GM12892 (cell line): ENCODE measurements at regions not wholly inside any gene's neighbourhood (a gene's known extent, or its start where the extent isn't known, plus 50 kb on each side); places are given as distances from the start of the nearest gene placed in this dataset.

Experiments
- DNase-seq: peaks from one replicate; pipeline ENCODE4 v3.0.0; 2011; ENCODE audit not compliant: insufficient read length
- FAIRE-seq: peaks from 2 replicates; lab custom pipeline; 2011; peaks lifted over from hg19 to GRCh38; lab: Jason Lieb, UNC
- POLR2A ChIP-seq: IDR thresholded peaks from 2 replicates; pipeline ENCODE4 v1.6.1; 2011; ENCODE audit warnings: low read depth, low read length, control low read depth
- POLR2AphosphoS5 ChIP-seq: IDR thresholded peaks from 2 replicates; pipeline ENCODE4 v1.6.1; 2011; ENCODE audit warnings: low read depth, low read length, control low read depth
- TAF1 ChIP-seq: IDR thresholded peaks from 2 replicates; pipeline ENCODE4 v1.6.1; 2011; ENCODE audit warnings: low read depth, mild to moderate bottlenecking, control low read depth, low read length, borderline replicate concordance

- TF ChIP-seq TAF1 (no peak), POLR2AphosphoS5 (no peak), POLR2A (no peak)
- DNase-seq: no peak
- no peak for FAIRE-seq
Measured at GRCh38 chr20:60358101-60358500, 399.9 kb downstream of the CDH26 start.

- no peak for FAIRE-seq
- DNase-seq: no peak
- no peak for TF ChIP-seq POLR2A
- no peak for TF ChIP-seq POLR2AphosphoS5
- TF ChIP-seq TAF1: no peak
Measured at GRCh38 chr20:60359010-60359409, 400.8 kb downstream of the CDH26 start.

GRCh38 chr20:60361761-60362395 is 403.7 kb downstream of the CDH26 start:
- TF ChIP-seq POLR2A (no peak), TAF1 (no peak), POLR2AphosphoS5 (no peak)
- DNase-seq (no peak), FAIRE-seq (no peak)

GRCh38 chr20:60362531-60362930 is 404.3 kb downstream of the CDH26 start:
- no peak for DNase-seq

GRCh38 chr20:60363698-60364097 is 405.5 kb downstream of the CDH26 start:
- DNase-seq: no peak
- TF ChIP-seq POLR2A (no peak), TAF1 (no peak), POLR2AphosphoS5 (no peak)
- no peak for FAIRE-seq

More at GRCh38 chr20:60362531-60362930, 404.3 kb downstream of the CDH26 start:
- TF ChIP-seq POLR2AphosphoS5: no peak
- TF ChIP-seq POLR2A: no peak
- no peak for TF ChIP-seq TAF1
- no peak for FAIRE-seq

GRCh38 chr20:60365064-60365666 is 406.9 kb downstream of the CDH26 start:
- FAIRE-seq: no peak
- no peak for TF ChIP-seq POLR2A
- DNase-seq: no peak

- FAIRE-seq: no peak
- TF ChIP-seq TAF1: no peak
- no peak for TF ChIP-seq POLR2AphosphoS5
- no peak for TF ChIP-seq POLR2A
- no peak for DNase-seq
Measured at GRCh38 chr20:60365882-60366281, 407.7 kb downstream of the CDH26 start.

GRCh38 chr20:60371384-60371783 is 413.2 kb downstream of the CDH26 start:
- TF ChIP-seq POLR2AphosphoS5 (no peak), TAF1 (no peak), POLR2A (no peak)
- no peak for FAIRE-seq
- no peak for DNase-seq

- no peak for DNase-seq
- TF ChIP-seq POLR2AphosphoS5: no peak
- no peak for TF ChIP-seq TAF1
- TF ChIP-seq POLR2A: no peak
- FAIRE-seq: no peak
Measured at GRCh38 chr20:60372275-60372674, 414.1 kb downstream of the CDH26 start.

- TF ChIP-seq POLR2AphosphoS5 (no peak), TAF1 (no peak), POLR2A (no peak)
- FAIRE-seq (no peak), DNase-seq (no peak)
Measured at GRCh38 chr20:60372822-60373221, 414.6 kb downstream of the CDH26 start.

GRCh38 chr20:60378620-60379019 is 420.4 kb downstream of the CDH26 start:
- DNase-seq: no peak
- TF ChIP-seq POLR2A: no peak
- TF ChIP-seq POLR2AphosphoS5: no peak
- no peak for TF ChIP-seq TAF1
- FAIRE-seq: no peak
